A549 (cell line): ENCODE measurements at regions not wholly inside any gene's neighbourhood (a gene's known extent, or its start where the extent isn't known, plus 50 kb on each side); places are given as distances from the start of the nearest gene placed in this dataset.

Experiments used
- EP300 ChIP-seq, 2 experiments: fragments of >200 bp; sonication (Bioruptor Twin); formaldehyde crosslinking; IDR thresholded peaks; 2 replicates in 1 of 2; 3 replicates in 1 of 2; pipeline ENCODE4 v1.6.1; 2016 to 2017
- GATA3 ChIP-seq: IDR thresholded peaks from 2 replicates; pipeline ENCODE4 v1.6.1; 2012; ENCODE audit warnings: borderline replicate concordance
- JUN ChIP-seq, 2 experiments: fragments of >200 bp; sonication (Bioruptor Twin); formaldehyde crosslinking; IDR thresholded peaks; 2 replicates in 1 of 2; 3 replicates in 1 of 2; pipeline ENCODE4 v1.6.1; 2016 to 2017
- KDM5A ChIP-seq: fragments of 200-600 bp; sonication (generic); IDR thresholded peaks from 2 replicates; pipeline ENCODE4 v1.6.1; 2016; ENCODE audit warnings: antibody characterized with exemption, mild to moderate bottlenecking
- MAFK ChIP-seq: fragments of 450-650 bp; IDR thresholded peaks from 2 replicates; pipeline ENCODE4 v1.6.1; 2014; ENCODE audit not compliant: partially characterized antibody
- MYC ChIP-seq: IDR thresholded peaks from 2 replicates; pipeline ENCODE4 v1.6.1; 2012; ENCODE audit warnings: mild to moderate bottlenecking, inconsistent platforms, low read length, improper control_type of control experiment, borderline replicate concordance
- POLR2A ChIP-seq: IDR thresholded peaks from 2 replicates; pipeline ENCODE4 v1.6.1; 2012; ENCODE audit warnings: mild to moderate bottlenecking, low read length
- REST ChIP-seq: fragments of 200-600 bp; sonication (generic); IDR thresholded peaks from 2 replicates; pipeline ENCODE4 v1.6.1; 2016; ENCODE audit warnings: antibody characterized with exemption, mild to moderate bottlenecking, moderate library complexity
- RFX5 ChIP-seq: fragments of 450-650 bp; IDR thresholded peaks from 2 replicates; pipeline ENCODE4 v1.7.1; 2014; ENCODE audit warnings: antibody characterized with exemption, mild to moderate bottlenecking, moderate library complexity
- SMC3 ChIP-seq: fragments of >200 bp; sonication (Bioruptor Twin); formaldehyde crosslinking; IDR thresholded peaks from 3 replicates; pipeline ENCODE4 v1.6.1; 2018; ENCODE audit warnings: inconsistent platforms
- TP53 ChIP-seq: fragments of 250-450 bp; sonication (Bioruptor Pico); IDR thresholded peaks from 2 replicates; pipeline ENCODE4 v1.5.0; 2021; ENCODE audit warnings: mild to moderate bottlenecking, moderate library complexity
- TF ChIP-seq, protein P1 (sequence below): fragments of >200 bp; sonication (Bioruptor Twin); formaldehyde crosslinking; IDR thresholded peaks from 3 replicates; pipeline ENCODE4 v1.5.1; 2016
- TF ChIP-seq, protein P2 (sequence below): fragments of 150-350 bp; IDR thresholded peaks from 2 replicates; pipeline ENCODE4 v1.6.1; 2014; ENCODE audit warnings: low read depth, mild to moderate bottlenecking, low read length
- TF ChIP-seq, protein P3 (sequence below): IDR thresholded peaks from 2 replicates; pipeline ENCODE4 v1.6.1; 2012

DNA sequence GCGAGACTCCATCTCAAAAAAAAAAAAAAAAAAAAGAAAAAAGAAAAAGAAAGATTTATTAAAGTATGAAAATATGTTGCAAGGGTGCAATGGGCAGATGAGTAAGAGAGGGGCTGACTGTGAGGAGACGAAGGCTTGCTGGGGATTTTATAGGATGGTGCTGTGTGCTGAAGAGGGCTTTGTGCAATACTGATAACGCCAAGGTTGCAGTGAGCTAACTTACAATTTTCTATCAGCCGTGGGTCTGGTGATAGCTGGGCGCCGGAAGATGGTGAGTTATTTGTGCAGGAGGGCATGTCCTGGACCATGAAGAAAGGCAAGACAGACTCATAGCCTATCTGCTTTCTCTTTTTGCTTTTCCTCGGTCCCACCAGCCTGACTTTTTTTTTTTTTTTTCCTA is 281.1 kb downstream of the MAP2K6 start:
- TF ChIP-seq, protein P1, sequence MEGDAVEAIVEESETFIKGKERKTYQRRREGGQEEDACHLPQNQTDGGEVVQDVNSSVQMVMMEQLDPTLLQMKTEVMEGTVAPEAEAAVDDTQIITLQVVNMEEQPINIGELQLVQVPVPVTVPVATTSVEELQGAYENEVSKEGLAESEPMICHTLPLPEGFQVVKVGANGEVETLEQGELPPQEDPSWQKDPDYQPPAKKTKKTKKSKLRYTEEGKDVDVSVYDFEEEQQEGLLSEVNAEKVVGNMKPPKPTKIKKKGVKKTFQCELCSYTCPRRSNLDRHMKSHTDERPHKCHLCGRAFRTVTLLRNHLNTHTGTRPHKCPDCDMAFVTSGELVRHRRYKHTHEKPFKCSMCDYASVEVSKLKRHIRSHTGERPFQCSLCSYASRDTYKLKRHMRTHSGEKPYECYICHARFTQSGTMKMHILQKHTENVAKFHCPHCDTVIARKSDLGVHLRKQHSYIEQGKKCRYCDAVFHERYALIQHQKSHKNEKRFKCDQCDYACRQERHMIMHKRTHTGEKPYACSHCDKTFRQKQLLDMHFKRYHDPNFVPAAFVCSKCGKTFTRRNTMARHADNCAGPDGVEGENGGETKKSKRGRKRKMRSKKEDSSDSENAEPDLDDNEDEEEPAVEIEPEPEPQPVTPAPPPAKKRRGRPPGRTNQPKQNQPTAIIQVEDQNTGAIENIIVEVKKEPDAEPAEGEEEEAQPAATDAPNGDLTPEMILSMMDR, result no peak
- TF ChIP-seq, protein P2, sequence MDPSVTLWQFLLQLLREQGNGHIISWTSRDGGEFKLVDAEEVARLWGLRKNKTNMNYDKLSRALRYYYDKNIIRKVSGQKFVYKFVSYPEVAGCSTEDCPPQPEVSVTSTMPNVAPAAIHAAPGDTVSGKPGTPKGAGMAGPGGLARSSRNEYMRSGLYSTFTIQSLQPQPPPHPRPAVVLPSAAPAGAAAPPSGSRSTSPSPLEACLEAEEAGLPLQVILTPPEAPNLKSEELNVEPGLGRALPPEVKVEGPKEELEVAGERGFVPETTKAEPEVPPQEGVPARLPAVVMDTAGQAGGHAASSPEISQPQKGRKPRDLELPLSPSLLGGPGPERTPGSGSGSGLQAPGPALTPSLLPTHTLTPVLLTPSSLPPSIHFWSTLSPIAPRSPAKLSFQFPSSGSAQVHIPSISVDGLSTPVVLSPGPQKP, result no peak
- TF ChIP-seq TP53, result no peak
- TF ChIP-seq MYC, result no peak
- no peak for TF ChIP-seq RFX5
- TF ChIP-seq EP300 (IDR thresholded peaks at IDR 0.05), result no peak
- no peak for TF ChIP-seq POLR2A
- no peak for TF ChIP-seq KDM5A
- TF ChIP-seq, protein P3, sequence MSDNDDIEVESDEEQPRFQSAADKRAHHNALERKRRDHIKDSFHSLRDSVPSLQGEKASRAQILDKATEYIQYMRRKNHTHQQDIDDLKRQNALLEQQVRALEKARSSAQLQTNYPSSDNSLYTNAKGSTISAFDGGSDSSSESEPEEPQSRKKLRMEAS, result no peak
- no peak for TF ChIP-seq MAFK
- TF ChIP-seq JUN (IDR thresholded peaks at IDR 0.05), result no peak
- no peak for TF ChIP-seq GATA3
- no peak for TF ChIP-seq SMC3
- TF ChIP-seq REST, result no peak
